HEK293T (cell line): ENCODE measurements at regions not wholly inside any gene's neighbourhood (a gene's known extent, or its start where the extent isn't known, plus 50 kb on each side); places are given as distances from the start of the nearest gene placed in this dataset.

Experiments
- CTCF ChIA-PET: fragments of 350-600 bp; formaldehyde crosslinking; extraction: SDS; loops from one replicate; lab custom pipeline; 2021; ENCODE audit warnings: antibody characterized with exemption, inconsistent platforms; lab: Yijun Ruan, JAX
- POLR2A ChIA-PET: fragments of 350-600 bp; formaldehyde crosslinking; extraction: SDS; loops from one replicate; lab custom pipeline; 2020; ENCODE audit warnings: antibody characterized with exemption, inconsistent platforms; lab: Yijun Ruan, JAX
- DNase-seq: peaks from one replicate; pipeline ENCODE4 v3.0.0; 2012; ENCODE audit warnings: mixed read lengths; ENCODE audit errors: extremely low spot score
- ARNT ChIP-seq: fragments of 450-650 bp; IDR thresholded peaks from 2 replicates; pipeline ENCODE4 v1.6.1; 2017; ENCODE audit warnings: mild to moderate bottlenecking
- BHLHE40 ChIP-seq: fragments of 450-650 bp; IDR thresholded peaks from 2 replicates; pipeline ENCODE4 v1.6.1; 2016; ENCODE audit warnings: mild to moderate bottlenecking, moderate library complexity, borderline replicate concordance
- FOXA1 ChIP-seq: fragments of 450-650 bp; IDR thresholded peaks from 2 replicates; pipeline ENCODE4 v1.6.1; 2016; ENCODE audit warnings: mild to moderate bottlenecking
- FOXK2 ChIP-seq: fragments of 450-650 bp; IDR thresholded peaks from 2 replicates; pipeline ENCODE4 v1.6.1; 2016; ENCODE audit warnings: mild to moderate bottlenecking
- FOXM1 ChIP-seq: fragments of 450-650 bp; IDR thresholded peaks from 2 replicates; pipeline ENCODE4 v1.6.1; 2017; ENCODE audit warnings: mild to moderate bottlenecking, borderline replicate concordance
- HDGF ChIP-seq: fragments of 450-650 bp; IDR thresholded peaks from 2 replicates; pipeline ENCODE4 v1.6.1; 2017; ENCODE audit warnings: antibody characterized with exemption, borderline replicate concordance
- L3MBTL2 ChIP-seq: fragments of 450-650 bp; conservative IDR thresholded peaks from 2 replicates; pipeline ENCODE4 v1.6.1; 2016; ENCODE audit warnings: mild to moderate bottlenecking
- NFRKB ChIP-seq: fragments of 450-650 bp; IDR thresholded peaks from 2 replicates; pipeline ENCODE4 v1.6.1; 2016; ENCODE audit warnings: mild to moderate bottlenecking, moderate library complexity
- PKNOX1 ChIP-seq: fragments of 450-650 bp; IDR thresholded peaks from 2 replicates; pipeline ENCODE4 v1.6.1; 2016
- SP1 ChIP-seq: fragments of 450-650 bp; IDR thresholded peaks from 2 replicates; pipeline ENCODE4 v1.6.1; 2017
- SUZ12 ChIP-seq: fragments of 450-650 bp; IDR thresholded peaks from 2 replicates; pipeline ENCODE4 v1.6.1; 2016; ENCODE audit warnings: mild to moderate bottlenecking
- TARDBP ChIP-seq: fragments of 450-650 bp; IDR thresholded peaks from 2 replicates; pipeline ENCODE4 v1.6.1; 2016
- ZNF384 ChIP-seq: fragments of 450-650 bp; IDR thresholded peaks from 2 replicates; pipeline ENCODE4 v1.6.1; 2016

DNA sequence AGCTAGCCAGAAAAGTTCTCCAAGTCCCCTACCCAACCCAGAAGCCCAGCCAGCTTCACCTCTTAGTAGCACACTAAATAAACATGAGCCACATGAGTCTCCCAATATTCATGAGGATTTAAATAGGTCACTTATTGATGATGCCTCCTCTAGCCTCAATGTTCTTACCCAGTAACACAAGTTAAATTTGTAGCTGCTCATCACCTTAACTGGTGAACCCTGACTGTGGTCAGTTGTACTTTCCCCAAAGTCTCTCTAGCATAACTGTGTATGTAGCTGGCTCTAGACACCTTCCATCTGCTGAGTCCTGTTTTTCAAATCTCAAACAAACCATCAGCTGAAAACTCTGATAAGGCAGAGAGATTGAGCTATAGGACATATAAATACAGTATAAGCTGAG, 100.3 kb upstream of the ELAVL2 start:
- POLR2A ChIA-PET: no interaction called here
- TF ChIP-seq FOXK2 (no peak), L3MBTL2 (no peak), FOXM1 (no peak), ZNF384 (no peak), TARDBP (no peak), BHLHE40 (no peak), ARNT (no peak)
- no peak for DNase-seq
- CTCF ChIA-PET: interaction anchor here (0.6 kb wide), 1 partner anchor 22 kb away, joined by 4 read pairs; no protein-coding TSS in a partner anchor

DNA sequence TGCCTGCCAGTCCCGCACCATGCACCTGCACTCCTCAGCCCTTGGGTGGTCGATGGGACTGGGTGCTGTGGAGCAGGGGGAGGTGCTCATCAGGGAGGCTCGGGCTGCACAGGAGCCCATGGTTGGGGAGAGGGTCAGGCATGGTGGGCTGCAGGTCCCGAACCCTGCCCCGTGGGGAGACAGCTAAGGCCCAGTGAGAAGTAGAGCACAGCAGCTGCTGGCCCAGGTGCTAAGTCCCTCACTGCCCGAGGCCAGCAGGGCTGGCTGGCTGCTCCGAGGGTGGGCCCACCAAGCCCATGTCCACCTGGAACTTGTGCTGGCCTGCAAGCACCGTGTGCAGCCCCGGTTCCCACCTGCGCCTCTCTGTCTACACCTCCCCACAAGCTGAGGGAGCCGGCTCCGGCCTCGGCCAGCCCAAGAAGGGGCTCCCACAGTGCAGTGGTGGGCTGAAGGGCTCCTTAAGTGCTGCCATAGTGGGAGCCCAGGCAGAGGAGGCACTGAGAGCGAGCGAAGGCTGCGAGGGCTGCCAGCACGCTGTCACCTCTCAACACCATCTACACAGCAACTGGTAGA, 88.5 kb upstream of the ELAVL2 start:
- TF ChIP-seq SP1 (no peak), PKNOX1 (no peak), FOXK2 (no peak), FOXA1 (no peak), HDGF (no peak), NFRKB (no peak), L3MBTL2 (no peak)
- ChIA-PET POLR2A (no interaction called here), CTCF (no interaction called here)
- no peak for DNase-seq

- DNase-seq: no peak
- POLR2A ChIA-PET: no interaction called here
- CTCF ChIA-PET: no interaction called here
- TF ChIP-seq ARNT (no peak), L3MBTL2 (no peak), BHLHE40 (no peak), FOXK2 (no peak), HDGF (no peak), SUZ12 (no peak), FOXM1 (no peak)
These were observed 81.3 kb upstream of the ELAVL2 start for GRCh38 chr9:23907343-23907742.

DNA sequence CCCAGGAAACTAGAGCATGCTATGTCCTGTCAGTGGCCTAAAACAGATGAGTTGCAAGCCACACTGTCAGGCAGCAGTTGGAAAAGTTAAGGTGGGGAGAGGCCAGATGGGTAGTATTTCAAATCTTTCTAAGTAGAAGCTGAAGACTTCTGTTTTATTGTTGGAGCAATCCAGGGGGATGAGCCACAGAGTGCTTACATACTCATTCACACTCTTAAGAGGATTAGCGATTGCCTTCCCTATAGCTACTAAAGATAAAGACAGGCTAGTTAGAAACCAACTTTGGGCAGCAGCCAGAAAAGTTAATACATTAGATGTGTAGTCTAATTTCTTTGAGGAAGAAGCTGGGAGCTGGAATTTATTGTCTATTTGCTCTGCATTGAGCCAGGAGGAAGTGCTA, 61.7 kb upstream of the ELAVL2 start:
- CTCF ChIA-PET: no interaction called here
- POLR2A ChIA-PET: no interaction called here
- TF ChIP-seq L3MBTL2 (no peak), ZNF384 (no peak), HDGF (no peak), BHLHE40 (no peak), FOXK2 (no peak), SP1 (no peak), PKNOX1 (no peak)
- no peak for DNase-seq
